Retinal pigment epithelial cell (primary cell): ENCODE measurements at regions not wholly inside any gene's neighbourhood (a gene's known extent, or its start where the extent isn't known, plus 50 kb on each side); places are given as distances from the start of the nearest gene placed in this dataset.
"Not testable (repeated sequence)": the region's sequence is repeated elsewhere in the genome, so short reads cannot be mapped to it uniquely, and the experiment has no call there.

Source experiments
- DNase-seq: peaks from one replicate; pipeline ENCODE4 v3.0.0-alpha.2; 2010; ENCODE audit warnings: low read depth
- H3K4me3 ChIP-seq: 2 replicates; pipeline ENCODE4 v1.5.1; 2011; ENCODE audit warnings: mild to moderate bottlenecking, low read length, control low read depth, moderate library complexity
- TF ChIP-seq, protein P1 (sequence below): conservative IDR thresholded peaks from 2 replicates; pipeline ENCODE4 v1.5.1; 2011; ENCODE audit warnings: low read depth, low read length, control low read depth, inconsistent platforms

DNA sequence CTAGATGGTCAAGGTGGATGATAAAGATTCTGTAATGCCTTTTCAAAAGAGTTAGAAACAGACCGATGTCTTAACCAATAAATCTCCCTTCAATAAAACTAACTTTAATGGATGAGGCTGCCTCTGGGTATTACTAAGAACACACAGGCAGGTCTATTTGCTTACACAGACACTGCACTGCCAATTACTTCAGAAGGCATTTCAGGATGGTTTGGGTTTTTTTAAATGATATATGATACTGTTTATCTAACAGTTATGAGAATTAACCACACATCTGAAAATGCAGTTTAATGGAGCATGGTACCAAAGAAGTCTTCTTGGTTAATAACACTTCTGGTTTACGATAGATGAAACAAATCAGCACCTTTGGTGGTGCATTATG is 367.9 kb upstream of the GRAMD2B start:
- no peak for DNase-seq
- H3K4me3 ChIP-seq = no peak overlapping the region
- TF ChIP-seq, protein P1, sequence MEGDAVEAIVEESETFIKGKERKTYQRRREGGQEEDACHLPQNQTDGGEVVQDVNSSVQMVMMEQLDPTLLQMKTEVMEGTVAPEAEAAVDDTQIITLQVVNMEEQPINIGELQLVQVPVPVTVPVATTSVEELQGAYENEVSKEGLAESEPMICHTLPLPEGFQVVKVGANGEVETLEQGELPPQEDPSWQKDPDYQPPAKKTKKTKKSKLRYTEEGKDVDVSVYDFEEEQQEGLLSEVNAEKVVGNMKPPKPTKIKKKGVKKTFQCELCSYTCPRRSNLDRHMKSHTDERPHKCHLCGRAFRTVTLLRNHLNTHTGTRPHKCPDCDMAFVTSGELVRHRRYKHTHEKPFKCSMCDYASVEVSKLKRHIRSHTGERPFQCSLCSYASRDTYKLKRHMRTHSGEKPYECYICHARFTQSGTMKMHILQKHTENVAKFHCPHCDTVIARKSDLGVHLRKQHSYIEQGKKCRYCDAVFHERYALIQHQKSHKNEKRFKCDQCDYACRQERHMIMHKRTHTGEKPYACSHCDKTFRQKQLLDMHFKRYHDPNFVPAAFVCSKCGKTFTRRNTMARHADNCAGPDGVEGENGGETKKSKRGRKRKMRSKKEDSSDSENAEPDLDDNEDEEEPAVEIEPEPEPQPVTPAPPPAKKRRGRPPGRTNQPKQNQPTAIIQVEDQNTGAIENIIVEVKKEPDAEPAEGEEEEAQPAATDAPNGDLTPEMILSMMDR = no peak

DNA sequence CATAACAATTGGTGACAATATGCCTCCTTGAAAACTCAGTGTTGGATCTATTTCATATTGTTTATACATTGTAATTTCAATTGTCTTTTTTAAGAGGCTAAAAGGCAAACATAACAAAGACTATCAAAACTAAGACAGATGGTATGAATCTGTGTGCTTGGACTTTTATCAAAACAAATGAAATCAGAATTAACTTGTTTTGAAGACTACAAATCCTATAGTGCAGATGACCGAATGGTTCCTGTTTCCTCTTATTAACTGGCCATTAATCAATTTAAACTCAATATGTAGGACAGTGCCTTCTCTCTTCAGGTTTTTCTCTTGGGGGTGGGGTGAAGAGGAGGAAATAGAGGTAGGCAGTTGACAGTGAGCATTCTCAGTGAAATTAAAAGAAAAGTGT is 366.9 kb upstream of the GRAMD2B start:
- H3K4me3 ChIP-seq = no peak overlapping the region
- DNase-seq = no peak
- TF ChIP-seq, protein P1 = no peak

DNA sequence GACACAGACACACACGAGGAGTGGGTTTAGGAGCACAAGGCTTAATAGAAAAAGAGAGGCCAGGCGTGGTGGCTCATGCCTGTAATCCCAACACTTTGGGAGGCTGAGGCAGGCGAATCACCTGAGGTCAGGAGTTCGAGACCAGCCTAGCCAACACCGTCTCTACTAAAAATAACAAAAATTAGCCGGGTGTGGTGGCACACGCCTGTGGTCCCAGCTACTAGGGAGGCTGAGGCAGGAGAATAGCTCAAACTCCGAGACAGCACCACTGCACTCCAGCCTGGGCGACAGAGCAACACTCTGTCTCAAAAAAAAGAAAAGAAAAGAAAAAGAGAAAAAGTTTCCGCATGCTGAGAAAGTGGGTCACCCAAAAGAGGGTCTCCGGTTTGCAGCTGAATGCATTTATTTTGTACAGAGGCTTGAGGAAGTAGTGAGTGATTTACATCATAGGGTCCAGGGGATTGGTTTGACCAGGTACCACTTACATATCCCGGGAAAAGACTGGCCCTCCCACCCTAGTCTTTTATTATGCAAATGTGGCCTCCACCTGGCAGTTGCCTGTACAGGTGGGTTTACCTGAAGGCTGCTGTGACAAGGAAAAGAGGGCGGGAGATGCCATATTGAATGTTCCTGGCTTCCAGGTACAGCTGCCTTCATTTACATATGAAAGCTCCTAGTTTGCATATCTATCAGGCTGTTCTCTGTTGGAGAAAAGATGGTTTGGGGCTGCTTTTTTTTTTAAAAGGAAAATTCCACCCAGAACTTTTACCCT is 366.2 kb upstream of the GRAMD2B start:
- H3K4me3 ChIP-seq = no peak overlapping the region
- DNase-seq = no peak
- TF ChIP-seq, protein P1 = no peak

DNA sequence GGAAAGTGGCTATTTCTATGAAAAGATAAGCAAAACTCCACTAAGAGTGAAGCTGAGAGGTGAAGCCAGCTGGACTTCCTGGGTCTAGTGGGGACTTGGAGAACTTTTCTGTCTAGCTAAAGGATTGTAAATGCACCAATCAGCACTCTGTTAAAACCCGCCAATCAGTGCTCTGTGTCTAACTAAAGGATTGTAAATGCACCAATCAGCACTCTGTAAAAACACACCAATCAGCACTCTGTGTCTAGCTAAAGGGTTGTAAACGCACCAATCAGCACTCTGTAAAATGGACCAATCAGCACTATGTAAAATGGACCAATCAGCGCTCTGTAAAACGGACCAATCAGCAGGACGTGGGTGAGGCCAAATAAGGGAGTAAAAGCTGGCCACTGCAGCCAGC is 364.8 kb upstream of the GRAMD2B start:
- H3K4me3 ChIP-seq, DNase-seq: not testable (repeated sequence)

DNA sequence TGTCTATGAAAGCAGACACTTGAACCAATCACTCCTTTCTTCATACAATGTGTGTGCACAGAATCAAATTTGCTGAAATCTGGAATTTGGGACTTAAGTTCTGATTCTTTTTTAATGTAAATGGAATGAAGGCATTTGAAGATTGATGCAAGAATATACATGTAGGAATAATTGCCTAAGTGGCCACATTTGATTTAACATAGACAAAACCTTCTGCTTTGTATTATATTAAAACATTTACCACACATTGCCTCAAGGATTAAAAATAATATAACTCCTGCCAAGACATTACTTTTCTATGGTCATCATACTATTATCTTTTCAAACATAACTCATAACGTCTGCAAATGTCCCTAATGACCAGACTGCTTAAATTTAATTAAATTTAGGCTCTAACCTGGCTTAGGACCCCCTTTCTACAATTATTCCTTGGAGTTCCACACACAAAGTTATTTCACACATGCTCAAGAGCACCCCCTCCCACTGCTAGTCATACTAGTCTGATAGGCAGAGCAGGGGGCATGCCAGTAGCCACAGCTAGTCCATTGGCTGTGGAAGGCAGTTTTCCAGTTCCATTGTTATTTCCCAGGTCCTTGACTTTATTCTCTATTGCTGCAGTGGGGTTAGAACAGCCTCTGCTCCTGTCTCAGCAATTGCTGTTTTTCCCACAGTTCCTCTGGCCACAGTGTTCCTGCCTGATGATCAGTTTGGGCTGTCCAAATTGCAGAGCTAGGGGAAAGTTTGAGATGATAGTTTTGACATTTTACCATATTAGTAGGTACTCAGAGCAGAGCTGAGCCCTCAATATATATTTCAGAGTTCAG is 360.6 kb upstream of the GRAMD2B start:
- TF ChIP-seq, protein P1 = no peak
- H3K4me3 ChIP-seq = no peak overlapping the region
- DNase-seq = no peak

DNA sequence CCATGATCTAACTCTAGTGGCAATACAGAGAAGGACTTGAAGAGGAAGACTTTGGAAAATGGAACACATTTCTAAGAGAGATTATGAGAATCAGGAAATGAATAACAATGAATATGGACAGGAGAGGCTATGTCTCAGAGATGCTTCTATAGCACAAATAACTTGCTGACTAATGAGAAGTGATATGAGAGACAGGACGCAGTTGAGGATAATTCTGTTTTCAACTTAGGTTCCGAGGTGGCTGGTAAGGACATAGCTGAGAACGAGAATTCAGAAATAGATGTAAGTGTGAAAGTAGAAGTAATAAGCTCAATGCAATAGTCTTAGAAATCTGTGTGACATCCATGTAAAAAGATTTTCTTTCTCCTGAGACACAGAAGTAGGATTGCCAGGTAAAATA is 358.1 kb upstream of the GRAMD2B start:
- TF ChIP-seq, protein P1 = no peak
- no peak overlapping the region for H3K4me3 ChIP-seq
- DNase-seq = no peak

DNA sequence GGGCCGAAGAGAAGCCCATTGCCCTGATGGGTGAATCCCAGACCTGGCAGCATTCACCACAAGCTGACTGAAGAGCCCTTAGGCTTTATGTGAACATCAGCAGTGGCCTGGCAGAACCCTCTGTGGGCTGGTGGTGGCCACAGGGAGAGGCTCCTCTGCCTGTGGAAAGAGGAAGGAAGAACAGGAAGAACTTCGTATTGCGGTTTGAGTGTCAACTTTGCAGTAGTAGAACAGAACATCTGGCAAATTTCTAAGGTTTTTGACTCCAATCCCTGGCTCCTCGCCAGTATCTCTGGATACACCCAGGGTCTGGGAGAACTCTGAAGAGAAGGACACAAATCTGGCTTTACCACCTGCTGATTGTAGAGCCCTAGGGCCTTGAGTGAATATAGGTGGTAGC is 356.4 kb upstream of the GRAMD2B start:
- DNase-seq = no peak
- TF ChIP-seq, protein P1 = no peak
- H3K4me3 ChIP-seq = no peak overlapping the region
